ENCODE measurements at regions not wholly inside any gene's neighbourhood (a gene's known extent, or its start where the extent isn't known, plus 50 kb on each side); places are given as distances from the start of the nearest gene placed in this dataset.

- no peak overlapping the region for H3K4me3 ChIP-seq
- H3K36me3 ChIP-seq, result no peaks in the 10 kb centered on the region
- no peak for TF ChIP-seq CTCF (IDR thresholded peaks at IDR 0.05)
- no peak for FAIRE-seq
- H3K9me3 ChIP-seq, result no peaks in the 10 kb centered on the region
- H3K27me3 ChIP-seq, result no peaks in the 10 kb centered on the region
- H3K4me1 ChIP-seq, result no peaks in the 10 kb centered on the region
- no peak for ATAC-seq
- no peak overlapping the region for H3K27ac ChIP-seq
- intact Hi-C loops (cut with DNase I), result no loop called here
- DNase-seq, result no peak
- 69 to 74% methylated on average over 4 of the region's 4 CpGs for WGBS, 2 donors
Measured at GRCh38 chr14:49494836-49495235, 91.3 kb downstream of the RPS29 start.

- Histone ChIP-seq H3K4me3 (no peak overlapping the region), H3K27me3 (no peaks in the 10 kb centered on the region), H3K9me3 (no peaks in the 10 kb centered on the region), H3K27ac (no peak overlapping the region), H3K4me1 (no peaks in the 10 kb centered on the region), H3K36me3 (no peaks in the 10 kb centered on the region)
- WGBS, 2 donors, result 52 to 58% methylated on average over 3 of the region's 3 CpGs
- DNase-seq (no peak), FAIRE-seq (no peak), ATAC-seq (no peak)
- intact Hi-C loops (cut with DNase I), result no loop called here
- TF ChIP-seq CTCF (IDR thresholded peaks at IDR 0.05), result no peak
Measured at GRCh38 chr14:49493557-49493956, 92.6 kb downstream of the RPS29 start.

GRCh38 chr14:49492151-49492550 lies 94.0 kb downstream of the RPS29 start:
- FAIRE-seq, result no peak

GRCh38 chr14:49489341-49489740 lies 96.8 kb downstream of the RPS29 start:
- ATAC-seq, result no peak
- intact Hi-C loops (cut with DNase I), result no loop called here
- H3K9me3 ChIP-seq, result no peaks in the 10 kb centered on the region
- H3K4me3 ChIP-seq, result no peak overlapping the region
- H3K27ac ChIP-seq, result no peak overlapping the region
- TF ChIP-seq CTCF (IDR thresholded peaks at IDR 0.05), result no peak
- FAIRE-seq, result no peak
- H3K4me1 ChIP-seq, result no peaks in the 10 kb centered on the region
- H3K27me3 ChIP-seq, result no peaks in the 10 kb centered on the region
- no peak for DNase-seq
- H3K36me3 ChIP-seq, result no peaks in the 10 kb centered on the region

More at GRCh38 chr14:49492151-49492550, 94.0 kb downstream of the RPS29 start:
- Histone ChIP-seq H3K27me3 (no peaks in the 10 kb centered on the region), H3K27ac (no peak overlapping the region), H3K36me3 (no peaks in the 10 kb centered on the region), H3K4me3 (no peak overlapping the region), H3K9me3 (no peaks in the 10 kb centered on the region), H3K4me1 (no peaks in the 10 kb centered on the region)
- no peak for TF ChIP-seq CTCF (IDR thresholded peaks at IDR 0.05)
- intact Hi-C loops (cut with DNase I), result no loop called here
- 37 to 45% methylated on average over 3 of the region's 3 CpGs for WGBS, 2 donors
- ATAC-seq, result no peak
- no peak for DNase-seq

- no peak for DNase-seq
- Histone ChIP-seq H3K9me3 (no peaks in the 10 kb centered on the region), H3K27ac (no peak overlapping the region), H3K36me3 (no peaks in the 10 kb centered on the region), H3K4me1 (no peaks in the 10 kb centered on the region), H3K4me3 (no peak overlapping the region), H3K27me3 (no peaks in the 10 kb centered on the region)
- FAIRE-seq, result no peak
- no peak for TF ChIP-seq CTCF (IDR thresholded peaks at IDR 0.05)
- no peak for ATAC-seq
- intact Hi-C loops (cut with DNase I), result no loop called here
Measured at GRCh38 chr14:49487238-49487637, 98.9 kb downstream of the RPS29 start.

All from pancreas (tissue), 10 donors.